H9 (cell line): ENCODE measurements at regions not wholly inside any gene's neighbourhood (a gene's known extent, or its start where the extent isn't known, plus 50 kb on each side); places are given as distances from the start of the nearest gene placed in this dataset.

Source experiments
- DNase-seq: peaks from one replicate; pipeline ENCODE4 v3.0.0-alpha.2; 2017
- H2AFZ ChIP-seq: one replicate; pipeline ENCODE4 v1.6.1; 2013; ENCODE audit warnings: mild to moderate bottlenecking, low read length, control low read depth, moderate library complexity
- H2AK5ac ChIP-seq: 2 replicates; pipeline ENCODE4 v1.6.1; 2013; ENCODE audit warnings: low read length, control low read depth, mixed read lengths; ENCODE audit not compliant: insufficient read length
- H2BK120ac ChIP-seq: one replicate; pipeline ENCODE4 v1.6.1; 2013; ENCODE audit warnings: low read depth, mild to moderate bottlenecking, low read length, control low read depth, inconsistent platforms; ENCODE audit not compliant: poor library complexity, severe bottlenecking
- H2BK12ac ChIP-seq: 2 replicates; pipeline ENCODE4 v1.6.1; 2013; ENCODE audit warnings: low read length, control low read depth, mixed read lengths, low read depth; ENCODE audit not compliant: insufficient read length
- H2BK15ac ChIP-seq: 2 replicates; pipeline ENCODE4 v1.6.1; 2013; ENCODE audit warnings: low read depth, low read length, control low read depth
- H2BK20ac ChIP-seq: one replicate; pipeline ENCODE4 v1.6.1; 2013; ENCODE audit warnings: low read depth, mild to moderate bottlenecking, low read length, control low read depth, inconsistent platforms; ENCODE audit not compliant: poor library complexity, severe bottlenecking
- H2BK5ac ChIP-seq: 2 replicates; pipeline ENCODE4 v1.6.1; 2013; ENCODE audit warnings: low read length, control low read depth, mixed read lengths; ENCODE audit not compliant: insufficient read length
- H3K14ac ChIP-seq: 2 replicates; pipeline ENCODE4 v1.6.1; 2013; ENCODE audit warnings: low read length, control low read depth; ENCODE audit not compliant: insufficient read depth
- H3K18ac ChIP-seq: 2 replicates; pipeline ENCODE4 v1.6.1; 2013; ENCODE audit warnings: low read depth, mild to moderate bottlenecking, mixed read lengths, low read length, control low read depth; ENCODE audit not compliant: insufficient read length
- H3K23ac ChIP-seq: 2 replicates; pipeline ENCODE4 v1.6.1; 2013; ENCODE audit warnings: low read length, control low read depth, mixed read lengths, low read depth; ENCODE audit not compliant: insufficient read length
- H3K23me2 ChIP-seq: 2 replicates; pipeline ENCODE4 v1.6.1; 2013; ENCODE audit warnings: low read depth, mild to moderate bottlenecking, mixed read lengths, low read length, control low read depth; ENCODE audit not compliant: insufficient read length, poor library complexity, severe bottlenecking
- H3K27ac ChIP-seq: 2 replicates; pipeline ENCODE4 v1.5.1; 2013; ENCODE audit warnings: low read length, control low read depth, mixed read lengths, low read depth; ENCODE audit not compliant: insufficient read length
- H3K27me3 ChIP-seq: 2 replicates; pipeline ENCODE4 v1.6.1; 2013; ENCODE audit warnings: low read length, control low read depth, inconsistent platforms; ENCODE audit not compliant: insufficient read depth
- H3K4ac ChIP-seq: 2 replicates; pipeline ENCODE4 v1.6.1; 2013; ENCODE audit warnings: low read depth, mild to moderate bottlenecking, control low read depth, inconsistent platforms, low read length, moderate library complexity
- H3K4me1 ChIP-seq: 2 replicates; pipeline ENCODE4 v1.6.1; 2013; ENCODE audit warnings: low read length, control low read depth, inconsistent platforms; ENCODE audit not compliant: insufficient read depth
- H3K4me2 ChIP-seq: 2 replicates; pipeline ENCODE4 v1.6.1; 2013; ENCODE audit warnings: low read length, control low read depth, mixed read lengths; ENCODE audit not compliant: insufficient read length, insufficient read depth
- H3K56ac ChIP-seq: 2 replicates; pipeline ENCODE4 v1.6.1; 2013; ENCODE audit warnings: low read depth, mild to moderate bottlenecking, mixed read lengths, low read length, control low read depth; ENCODE audit not compliant: insufficient read length
- H3K79me1 ChIP-seq: 2 replicates; pipeline ENCODE4 v1.6.1; 2013; ENCODE audit warnings: low read depth, mild to moderate bottlenecking, moderate library complexity, low read length, control low read depth, inconsistent platforms; ENCODE audit not compliant: insufficient read depth, poor library complexity, severe bottlenecking
- H3K79me2 ChIP-seq: 2 replicates; pipeline ENCODE4 v1.6.1; 2013; ENCODE audit warnings: low read length, control low read depth, inconsistent platforms; ENCODE audit not compliant: insufficient read depth
- H3K9ac ChIP-seq: 2 replicates; pipeline ENCODE4 v1.6.1; 2013; ENCODE audit warnings: low read length, control low read depth, mixed read lengths; ENCODE audit not compliant: insufficient read length; ENCODE audit errors: extremely low read depth
- H3K9me3 ChIP-seq: one replicate; pipeline ENCODE4 v1.6.1; 2013; ENCODE audit warnings: low read depth, low read length, inconsistent platforms; ENCODE audit not compliant: control insufficient read depth
- H3T11ph ChIP-seq: one replicate; pipeline ENCODE4 v1.6.1; 2013; ENCODE audit warnings: mild to moderate bottlenecking, low read length, control low read depth, inconsistent platforms
- H4K20me1 ChIP-seq: one replicate; pipeline ENCODE4 v1.6.1; 2013; ENCODE audit not compliant: control insufficient read depth, insufficient read length, insufficient read depth
- H4K5ac ChIP-seq: 2 replicates; pipeline ENCODE4 v1.6.1; 2013; ENCODE audit warnings: low read depth, mild to moderate bottlenecking, mixed read lengths, low read length, control low read depth; ENCODE audit not compliant: insufficient read length
- H4K8ac ChIP-seq: replicated peaks from 2 replicates; pipeline ENCODE4 v1.6.1; 2013; ENCODE audit warnings: low read length, control low read depth, mixed read lengths, low read depth; ENCODE audit not compliant: insufficient read length
- H4K91ac ChIP-seq: 2 replicates; pipeline ENCODE4 v1.6.1; 2013; ENCODE audit warnings: low read depth, mild to moderate bottlenecking, moderate library complexity, mixed read lengths, low read length, control low read depth; ENCODE audit not compliant: insufficient read length
- H3K27ac Mint-ChIP-seq, 3 experiments: 2 replicates in 2 of 3; 3 replicates in 1 of 3; pipeline ENCODE4 v1.8.0; 2020 to 2021; ENCODE audit warnings: mixed read lengths in 3 of 3, mild to moderate bottlenecking in 1 of 3, moderate library complexity in 1 of 3
- H3K27me3 Mint-ChIP-seq: 2 replicates; pipeline ENCODE4 v1.8.0; 2021; ENCODE audit warnings: low read depth, mild to moderate bottlenecking, moderate library complexity, mixed read lengths
- H3K36me3 Mint-ChIP-seq, 3 experiments: 2 replicates in 2 of 3; 3 replicates in 1 of 3; pipeline ENCODE4 v1.8.0; 2020 to 2021; ENCODE audit warnings: low read depth in 3 of 3, mixed read lengths in 3 of 3; ENCODE audit not compliant: insufficient read depth in 1 of 3
- H3K4me1 Mint-ChIP-seq, 2 experiments: 2 replicates each; pipeline ENCODE4 v1.8.0; 2020; ENCODE audit warnings: mixed read lengths in 2 of 2
- H3K4me3 Mint-ChIP-seq, 2 experiments: 2 replicates in 1 of 2; 3 replicates in 1 of 2; pipeline ENCODE4 v1.8.0; 2020 to 2021; ENCODE audit warnings: mild to moderate bottlenecking in 2 of 2, mixed read lengths in 2 of 2, moderate library complexity in 1 of 2
- H3K9me3 Mint-ChIP-seq, 2 experiments: 2 replicates in 1 of 2; 3 replicates in 1 of 2; pipeline ENCODE4 v1.8.0; 2020; ENCODE audit warnings: mild to moderate bottlenecking in 2 of 2, mixed read lengths in 2 of 2, moderate library complexity in 1 of 2
- CTCF ChIP-seq: fragments of 200-600 bp; sonication (generic); conservative IDR thresholded peaks from 3 replicates; pipeline ENCODE4 v1.8.0; 2021; ENCODE audit warnings: antibody characterized with exemption, mild to moderate bottlenecking
- WGBS: extraction: QIAGEN DNeasy Blood & Tissue Kit; methylation state at CpG from one replicate; pipeline ENCODE4 v1.1.7; 2013; ENCODE audit warnings: missing lambda C conversion rate, low lambda C conversion rate, mixed read lengths; ENCODE audit not compliant: insufficient read length; ENCODE audit errors: extremely low coverage; 5-methylcytosine and 5-hydroxymethylcytosine counted together

- no peak overlapping the region for H2BK120ac ChIP-seq
- Mint-ChIP-seq H3K27me3 (peaks cover 1% of the 10 kb centered on the region; the same call in 1 of the 2 replicates), H3K36me3 (no peaks in the 10 kb centered on the region; a peak in 1 of 7 replicates), H3K9me3 (peaks cover 0 to 2% of the 10 kb centered on the region in 2 experiments; a peak in 3 of 5 replicates), H3K4me3 (no peak overlapping the region), H3K4me1 (no peaks in the 10 kb centered on the region), H3K27ac (no peak overlapping the region)
- no peaks in the 10 kb centered on the region for H3K79me2 ChIP-seq
- H2BK15ac ChIP-seq, result no peak overlapping the region
- no peak overlapping the region for H3K56ac ChIP-seq
- no peaks in the 10 kb centered on the region for H4K20me1 ChIP-seq
- H3K4ac ChIP-seq, result no peak overlapping the region
- no peaks in the 10 kb centered on the region for H3K9me3 ChIP-seq
- H3T11ph ChIP-seq, result no peak overlapping the region
- no peaks in the 10 kb centered on the region for H3K4me1 ChIP-seq
- H3K27ac ChIP-seq, result no peak overlapping the region
- no peak overlapping the region for H3K23ac ChIP-seq
- no peak for TF ChIP-seq CTCF
- no CpG with 5 or more reads among the region's 2 CpGs for WGBS
- no peak overlapping the region for H2BK20ac ChIP-seq
- no peak overlapping the region for H3K18ac ChIP-seq
- H2BK5ac ChIP-seq, result no peak overlapping the region
- H4K5ac ChIP-seq, result no peak overlapping the region
- no peak overlapping the region for H4K8ac ChIP-seq
- H3K79me1 ChIP-seq, result no peaks in the 10 kb centered on the region
- no peak overlapping the region for H2BK12ac ChIP-seq
- no peak overlapping the region for H3K9ac ChIP-seq
- H2AFZ ChIP-seq, result no peak overlapping the region
- no peak overlapping the region for H3K4me2 ChIP-seq
- DNase-seq, result no peak
- H3K27me3 ChIP-seq, result no peaks in the 10 kb centered on the region
- H4K91ac ChIP-seq, result no peak overlapping the region
- no peak overlapping the region for H3K14ac ChIP-seq
- no peaks in the 10 kb centered on the region for H3K23me2 ChIP-seq
- no peak overlapping the region for H2AK5ac ChIP-seq
These were observed 243.9 kb downstream of the NR2F1-AS1 start for GRCh38 chr5:93337138-93337537.
